Lower leg skin (tissue), 4 donors: ENCODE measurements at regions not wholly inside any gene's neighbourhood (a gene's known extent, or its start where the extent isn't known, plus 50 kb on each side); places are given as distances from the start of the nearest gene placed in this dataset.

ENCODE experiments used
- DNase-seq, 2 donors: peaks; one replicate each; pipeline ENCODE4 v3.0.0-alpha.2; 2019; ENCODE audit warnings: low spot score in 2 of 2
- H3K4me3 ChIP-seq: fragments of 200-600 bp; sonication (generic); 2 replicates; pipeline ENCODE4 v1.5.1; 2017; ENCODE audit warnings: mild to moderate bottlenecking, low read depth; ENCODE audit not compliant: poor library complexity, severe bottlenecking
- CTCF ChIP-seq, 3 donors: fragments of 450-650 bp; IDR thresholded peaks; one replicate each; pipeline ENCODE4 v1.5.1; 2016; ENCODE audit warnings: antibody characterized with exemption in 3 of 3, mild to moderate bottlenecking in 3 of 3, moderate library complexity in 2 of 3
- POLR2A ChIP-seq, 2 donors: fragments of 450-650 bp; IDR thresholded peaks; one replicate each; pipeline ENCODE4 v1.6.1; 2016 to 2017; ENCODE audit warnings: antibody characterized with exemption in 2 of 2, mild to moderate bottlenecking in 1 of 2, moderate library complexity in 1 of 2
- WGBS, 2 donors: methylation state at CpG; one replicate each; pipeline ENCODE4 v1.1.5; 2018; 5-methylcytosine and 5-hydroxymethylcytosine counted together
- intact Hi-C: fragments of 100-400 bp; cut with DNase I; formaldehyde crosslinking; loops from one replicate; pipeline ENCODE4 v1.15.0; 2023; ENCODE audit warnings: low total_unique reads

DNA sequence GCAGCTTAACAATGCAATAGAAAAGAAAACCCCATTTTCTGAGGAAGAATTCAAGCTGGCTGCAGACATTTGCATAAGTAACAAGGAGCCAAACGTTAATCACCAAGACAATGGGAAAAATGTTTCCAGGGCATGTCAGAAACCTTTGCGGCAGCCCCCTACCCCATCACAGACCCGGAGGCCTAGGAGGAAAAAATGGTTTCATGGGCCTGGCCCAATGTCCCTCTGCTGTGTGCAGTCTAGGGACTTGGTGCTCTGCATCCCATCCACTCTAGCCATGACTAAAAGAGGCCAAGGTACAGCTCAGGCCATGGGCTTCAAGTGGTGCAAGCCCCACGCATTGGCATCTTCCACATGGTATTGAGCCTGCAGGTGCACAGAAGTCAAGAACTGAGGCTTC, 147.0 kb upstream of the NR3C2 start:
- intact Hi-C loops = no loop called here
- no peak for DNase-seq
- TF ChIP-seq POLR2A (IDR thresholded peaks at IDR 0.05) (no peak), CTCF (IDR thresholded peaks at IDR 0.05) (no peak)
- WGBS, 2 donors = 80 to 88% methylated on average over 4 of the region's 4 CpGs
- no peak overlapping the region for H3K4me3 ChIP-seq

GRCh38 chr4:148575577-148575976, 133.4 kb upstream of the NR3C2 start:
- TF ChIP-seq CTCF (IDR thresholded peaks at IDR 0.05) (no peak), POLR2A (IDR thresholded peaks at IDR 0.05) (no peak)
- intact Hi-C loops = no loop called here
- no peak overlapping the region for H3K4me3 ChIP-seq
- DNase-seq = no peak
- 82 to 89% methylated on average over 2 of the region's 2 CpGs for WGBS, 2 donors

DNA sequence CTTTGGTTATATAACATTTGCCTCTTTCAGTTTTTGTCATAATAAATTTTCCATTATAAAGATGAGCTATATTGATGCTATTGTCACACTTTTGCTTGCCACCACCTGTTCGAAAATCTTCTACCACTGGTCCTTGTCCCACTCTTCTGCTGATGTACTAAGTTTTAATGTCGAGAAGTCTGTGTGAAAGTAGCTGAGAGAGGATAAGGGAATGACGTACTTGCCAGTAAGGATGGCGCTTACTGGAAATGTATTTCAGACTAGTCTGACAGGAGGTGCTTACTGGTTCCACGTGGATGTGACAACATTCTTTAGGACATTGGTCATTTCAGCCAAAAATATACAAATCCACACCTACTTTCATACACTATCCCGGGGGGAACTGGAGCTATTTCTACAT, 132.7 kb upstream of the NR3C2 start:
- intact Hi-C loops = no loop called here
- no peak for TF ChIP-seq CTCF (IDR thresholded peaks at IDR 0.05)
- TF ChIP-seq POLR2A (IDR thresholded peaks at IDR 0.05) = no peak
- no peak overlapping the region for H3K4me3 ChIP-seq
- no peak for DNase-seq
- WGBS, 2 donors = 84% methylated on average over 6 of the region's 6 CpGs

DNA sequence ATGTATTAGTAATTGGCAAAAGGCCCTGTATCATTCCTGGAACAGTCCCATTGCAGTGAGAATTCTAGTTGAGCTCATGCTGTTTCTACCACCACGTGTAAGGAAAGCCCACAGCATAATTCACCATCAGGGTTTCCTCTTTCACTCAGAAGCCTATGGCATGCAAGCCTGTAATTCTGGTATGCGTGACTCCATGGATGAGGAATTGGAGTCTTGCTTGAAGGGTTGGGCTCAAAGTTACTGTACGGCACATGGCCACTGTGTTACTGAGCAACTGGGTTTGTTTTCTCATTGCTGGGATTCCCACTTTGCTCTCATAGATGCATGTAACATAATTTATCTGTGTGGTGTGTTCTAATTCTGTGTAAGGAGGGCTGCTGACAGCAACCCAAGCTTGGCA, 132.3 kb upstream of the NR3C2 start:
- intact Hi-C loops = no loop called here

DNA sequence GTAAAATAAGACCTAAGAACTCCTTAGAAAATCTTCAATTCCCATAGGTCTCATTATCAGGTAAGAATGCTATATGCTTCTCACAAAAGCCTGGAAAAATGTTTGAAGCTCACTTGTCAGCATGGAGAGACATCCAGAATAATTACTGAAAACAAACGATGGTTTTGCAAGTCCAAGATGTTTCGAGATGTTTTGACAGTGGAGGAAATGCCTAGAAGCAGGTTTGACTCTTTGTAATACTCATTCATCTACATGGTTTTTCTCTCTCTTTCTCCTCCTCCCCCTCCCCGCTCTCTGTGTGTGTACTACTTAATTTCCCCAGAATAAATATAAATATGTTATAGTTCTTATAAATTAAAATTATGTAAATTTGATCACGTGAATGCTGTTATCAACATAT, 131.9 kb upstream of the NR3C2 start:
- DNase-seq = no peak
- no peak for TF ChIP-seq POLR2A (IDR thresholded peaks at IDR 0.05)
- TF ChIP-seq CTCF (IDR thresholded peaks at IDR 0.05) = no peak
- no peak overlapping the region for H3K4me3 ChIP-seq
- intact Hi-C loops = no loop called here
- 69 to 71% methylated on average over 4 of the region's 4 CpGs for WGBS, 2 donors

More for the DNA sequence above, 132.3 kb upstream of the NR3C2 start:
- TF ChIP-seq POLR2A (IDR thresholded peaks at IDR 0.05) = no peak
- TF ChIP-seq CTCF (IDR thresholded peaks at IDR 0.05) = no peak
- no peak for DNase-seq
- H3K4me3 ChIP-seq = no peak overlapping the region
- 38 to 48% methylated on average over 3 of the region's 3 CpGs for WGBS, 2 donors

GRCh38 chr4:148573296-148573695, 131.1 kb upstream of the NR3C2 start:
- H3K4me3 ChIP-seq = no peak overlapping the region
- DNase-seq = no peak
- intact Hi-C loops = no loop called here
- 19 to 28% methylated on average over 3 of the region's 3 CpGs for WGBS, 2 donors
- TF ChIP-seq POLR2A (IDR thresholded peaks at IDR 0.05) (no peak), CTCF (IDR thresholded peaks at IDR 0.05) (no peak)
